Mesendoderm (in vitro differentiated cells): ENCODE measurements at regions not wholly inside any gene's neighbourhood (a gene's known extent, or its start where the extent isn't known, plus 50 kb on each side); places are given as distances from the start of the nearest gene placed in this dataset.

Experiments used
- DNase-seq: peaks from one replicate; pipeline ENCODE4 v3.0.0; 2013
- H2AK5ac ChIP-seq: 2 replicates; pipeline ENCODE4 v1.6.1; 2013; ENCODE audit warnings: low read length, inconsistent platforms
- H2BK120ac ChIP-seq: 2 replicates; pipeline ENCODE4 v1.6.1; 2013; ENCODE audit warnings: low read depth, mild to moderate bottlenecking, low read length, moderate library complexity, mixed read lengths
- H2BK15ac ChIP-seq: replicated peaks from 2 replicates; pipeline ENCODE4 v1.6.1; 2013; ENCODE audit warnings: low read depth, mild to moderate bottlenecking, moderate library complexity
- H2BK5ac ChIP-seq: 2 replicates; pipeline ENCODE4 v1.6.1; 2013; ENCODE audit warnings: low read length, inconsistent platforms
- H3K18ac ChIP-seq: 2 replicates; pipeline ENCODE4 v1.6.1; 2013; ENCODE audit warnings: mild to moderate bottlenecking, low read length, mixed read lengths
- H3K23ac ChIP-seq: one replicate; pipeline ENCODE4 v1.6.1; 2013; ENCODE audit warnings: low read length
- H3K27ac ChIP-seq: 2 replicates; pipeline ENCODE4 v1.5.1; 2013; ENCODE audit warnings: low read depth, mild to moderate bottlenecking, inconsistent platforms, low read length, moderate library complexity
- H3K27me3 ChIP-seq: 2 replicates; pipeline ENCODE4 v1.6.1; 2013; ENCODE audit warnings: low read length, control low read depth, mild to moderate bottlenecking, inconsistent platforms; ENCODE audit not compliant: insufficient read depth, poor library complexity
- H3K36me3 ChIP-seq: 2 replicates; pipeline ENCODE4 v1.6.1; 2013; ENCODE audit warnings: low read length, inconsistent platforms; ENCODE audit not compliant: control insufficient read depth, insufficient read depth
- H3K4ac ChIP-seq: one replicate; pipeline ENCODE4 v1.6.1; 2013; ENCODE audit warnings: low read depth, mild to moderate bottlenecking, low read length, moderate library complexity
- H3K4me1 ChIP-seq: 2 replicates; pipeline ENCODE4 v1.6.1; 2013; ENCODE audit warnings: low read depth, low read length, inconsistent platforms; ENCODE audit not compliant: control insufficient read depth
- H3K4me2 ChIP-seq: 2 replicates; pipeline ENCODE4 v1.6.1; 2013; ENCODE audit warnings: low read length
- H3K4me3 ChIP-seq: 2 replicates; pipeline ENCODE4 v1.5.1; 2013; ENCODE audit warnings: mild to moderate bottlenecking, low read length
- H3K56ac ChIP-seq: one replicate; pipeline ENCODE4 v1.6.1; 2013; ENCODE audit warnings: low read length
- H3K79me1 ChIP-seq: 2 replicates; pipeline ENCODE4 v1.6.1; 2013; ENCODE audit warnings: low read length, inconsistent platforms
- H3K79me2 ChIP-seq: 2 replicates; pipeline ENCODE4 v1.6.1; 2013; ENCODE audit warnings: mild to moderate bottlenecking, low read length; ENCODE audit not compliant: control insufficient read depth, insufficient read depth
- H3K9ac ChIP-seq: 2 replicates; pipeline ENCODE4 v1.6.1; 2013; ENCODE audit warnings: low read length, inconsistent platforms
- H4K5ac ChIP-seq: one replicate; pipeline ENCODE4 v1.6.1; 2013; ENCODE audit warnings: low read length
- H4K8ac ChIP-seq: one replicate; pipeline ENCODE4 v1.6.1; 2013; ENCODE audit warnings: low read depth, mild to moderate bottlenecking, control low read depth, low read length, moderate library complexity
- WGBS: extraction: QIAGEN DNeasy Blood & Tissue Kit; methylation state at CpG from one replicate; pipeline ENCODE4 v1.1.7; 2013; ENCODE audit warnings: low lambda C conversion rate, missing lambda C conversion rate; ENCODE audit not compliant: insufficient coverage; ENCODE audit errors: extremely low coverage; 5-methylcytosine and 5-hydroxymethylcytosine counted together

DNA sequence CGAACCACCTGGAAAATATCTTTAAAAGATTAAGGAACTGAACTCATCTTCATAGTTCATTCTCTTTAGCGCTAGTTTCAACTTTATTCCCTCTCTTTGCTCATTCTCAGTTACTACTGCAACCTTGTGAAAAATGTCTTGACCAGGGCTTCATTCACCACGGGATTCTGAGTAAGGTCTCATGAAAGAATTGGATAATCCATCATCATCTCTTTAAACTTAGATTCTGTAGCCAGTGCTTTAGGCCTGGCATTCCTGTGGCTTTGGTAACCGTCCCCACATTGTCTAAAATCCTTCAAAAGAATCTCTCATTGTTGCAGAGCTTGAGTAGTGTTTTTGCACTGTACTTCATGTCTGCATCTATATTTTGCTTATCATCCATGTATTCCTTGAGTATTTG lies 229.5 kb downstream of the ETAA1 start:
- Histone ChIP-seq H3K27ac (no peak overlapping the region), H4K8ac (no peak overlapping the region)
- no CpG with 5 or more reads among the region's 4 CpGs for WGBS

DNA sequence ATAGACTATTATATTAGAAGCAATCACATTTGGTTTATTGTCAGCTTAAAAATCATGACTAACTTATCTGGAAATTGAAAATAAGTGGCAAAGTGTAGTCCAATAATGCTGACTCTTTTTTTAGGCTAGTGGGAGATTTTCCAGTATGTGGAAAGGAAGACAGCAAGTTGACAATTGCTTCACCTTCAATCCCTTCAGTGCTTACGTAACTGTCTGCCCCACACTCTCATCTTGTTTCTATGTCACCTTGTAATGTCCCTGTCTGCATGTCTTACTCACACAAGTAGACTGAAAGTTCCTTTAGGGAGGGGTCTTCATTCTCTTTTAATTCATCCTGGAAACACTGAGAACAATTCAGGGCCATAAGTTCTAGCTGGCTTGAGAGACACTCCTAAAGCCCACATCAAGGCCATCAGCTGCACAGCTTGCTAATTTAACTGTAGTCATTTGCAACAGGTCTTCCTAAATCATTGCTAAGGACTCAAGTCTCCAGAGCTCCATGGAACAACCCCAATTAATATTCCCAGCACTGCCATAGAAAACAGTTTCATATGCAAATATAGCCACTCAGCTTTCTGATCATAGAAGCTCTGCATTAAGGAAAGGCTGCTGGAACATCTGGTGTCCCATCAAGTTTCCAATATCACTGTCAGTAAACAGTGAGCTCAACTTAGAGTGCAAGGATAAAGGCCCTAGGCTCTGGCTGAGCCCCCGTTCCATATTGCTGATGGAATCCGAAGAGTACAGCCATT lies 230.5 kb downstream of the ETAA1 start:
- no peaks in the 10 kb centered on the region for H3K79me2 ChIP-seq
- no peak overlapping the region for H3K4me2 ChIP-seq
- no peak for DNase-seq
- no peak overlapping the region for H2BK15ac ChIP-seq
- no peaks in the 10 kb centered on the region for H3K36me3 ChIP-seq
- H3K27ac ChIP-seq = no peak overlapping the region
- H3K27me3 ChIP-seq = no peaks in the 10 kb centered on the region
- no peak overlapping the region for H2BK120ac ChIP-seq
- H3K18ac ChIP-seq = no peak overlapping the region
- H4K8ac ChIP-seq = no peak overlapping the region
- no peak overlapping the region for H2BK5ac ChIP-seq
- no peak overlapping the region for H2AK5ac ChIP-seq
- H3K4me3 ChIP-seq = no peak overlapping the region
- no CpG with 5 or more reads among the region's 3 CpGs for WGBS
- H3K56ac ChIP-seq = no peak overlapping the region
- no peaks in the 10 kb centered on the region for H3K79me1 ChIP-seq
- H3K4me1 ChIP-seq = no peaks in the 10 kb centered on the region
- no peak overlapping the region for H3K23ac ChIP-seq
- no peak overlapping the region for H4K5ac ChIP-seq
- H3K4ac ChIP-seq = no peak overlapping the region
- H3K9ac ChIP-seq = no peak overlapping the region

More for the DNA sequence above, 229.5 kb downstream of the ETAA1 start:
- no peaks in the 10 kb centered on the region for H3K36me3 ChIP-seq
- no peak overlapping the region for H3K4me2 ChIP-seq
- no peak overlapping the region for H3K9ac ChIP-seq
- H2BK5ac ChIP-seq = no peak overlapping the region
- no peak overlapping the region for H3K23ac ChIP-seq
- no peak overlapping the region for H2BK15ac ChIP-seq
- no peak overlapping the region for H3K18ac ChIP-seq
- H3K79me2 ChIP-seq = no peaks in the 10 kb centered on the region
- H3K4me1 ChIP-seq = no peaks in the 10 kb centered on the region
- no peak overlapping the region for H3K56ac ChIP-seq
- H2AK5ac ChIP-seq = no peak overlapping the region
- no peak overlapping the region for H3K4me3 ChIP-seq
- H4K5ac ChIP-seq = no peak overlapping the region
- H3K27me3 ChIP-seq = no peaks in the 10 kb centered on the region
- DNase-seq = no peak
- H3K79me1 ChIP-seq = no peaks in the 10 kb centered on the region
- no peak overlapping the region for H3K4ac ChIP-seq
- H2BK120ac ChIP-seq = no peak overlapping the region

DNA sequence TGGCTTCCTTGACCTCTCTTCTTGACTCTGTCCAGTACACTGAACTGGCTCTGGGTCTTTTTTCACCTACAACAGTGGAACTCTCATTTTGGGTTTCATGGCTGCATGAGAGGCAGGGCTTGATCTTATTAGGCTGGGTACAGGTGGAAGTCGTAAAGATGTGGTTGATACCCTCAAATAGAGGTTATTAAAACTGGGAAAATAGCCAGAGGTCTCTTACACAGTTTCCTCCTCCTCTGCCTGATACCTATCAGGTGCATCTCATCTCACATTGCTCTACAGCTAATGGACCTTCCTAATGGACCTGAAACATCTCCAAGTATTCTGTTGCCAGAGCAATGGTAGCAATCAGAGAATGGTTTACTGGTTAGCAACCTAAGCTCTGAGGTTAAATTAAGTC lies 231.8 kb downstream of the ETAA1 start:
- H2BK5ac ChIP-seq = no peak overlapping the region

DNA sequence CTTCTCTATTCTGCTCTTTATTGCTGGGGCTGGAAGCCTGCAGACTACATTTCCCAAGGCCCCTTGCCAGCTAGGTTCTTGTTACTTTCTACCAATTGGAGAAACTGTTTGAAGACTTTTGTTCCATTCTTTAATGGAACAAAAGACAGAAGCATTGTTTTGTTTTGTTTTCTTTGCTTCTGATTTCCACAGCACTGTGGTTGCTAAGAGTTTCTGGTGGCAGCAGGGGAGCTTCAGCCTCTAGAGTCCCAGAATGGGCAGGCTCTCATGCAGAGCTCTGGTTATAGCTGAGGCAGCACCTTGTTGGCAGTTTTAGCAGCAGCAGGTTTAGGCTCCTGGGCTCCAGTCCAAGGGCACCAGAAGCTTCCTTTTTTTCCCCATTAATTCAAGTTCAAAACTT lies 234.3 kb downstream of the ETAA1 start:
- Histone ChIP-seq H2BK15ac (no peak overlapping the region), H2BK120ac (no peak overlapping the region), H3K4me2 (no peak overlapping the region), H3K27me3 (no peaks in the 10 kb centered on the region), H3K9ac (no peak overlapping the region), H2BK5ac (no peak overlapping the region), H3K79me2 (no peaks in the 10 kb centered on the region), H3K79me1 (no peaks in the 10 kb centered on the region), H3K4me3 (no peak overlapping the region), H3K36me3 (no peaks in the 10 kb centered on the region), H4K8ac (no peak overlapping the region), H3K56ac (no peak overlapping the region), H3K23ac (no peak overlapping the region), H3K18ac (no peak overlapping the region), H4K5ac (no peak overlapping the region), H3K4me1 (no peaks in the 10 kb centered on the region), H3K27ac (no peak overlapping the region), H2AK5ac (no peak overlapping the region), H3K4ac (no peak overlapping the region)
- no peak for DNase-seq

More for the DNA sequence above, 231.8 kb downstream of the ETAA1 start:
- H3K9ac ChIP-seq = no peak overlapping the region
- no peak overlapping the region for H3K4me2 ChIP-seq
- no peak overlapping the region for H4K8ac ChIP-seq
- no peak overlapping the region for H2BK15ac ChIP-seq
- no peak overlapping the region for H3K23ac ChIP-seq
- H3K36me3 ChIP-seq = no peaks in the 10 kb centered on the region
- no peak overlapping the region for H2BK120ac ChIP-seq
- no peak overlapping the region for H3K4me3 ChIP-seq
- no peaks in the 10 kb centered on the region for H3K27me3 ChIP-seq
- H3K18ac ChIP-seq = no peak overlapping the region
- no peak overlapping the region for H4K5ac ChIP-seq
- no peak overlapping the region for H3K4ac ChIP-seq
- no peak for DNase-seq
- no peak overlapping the region for H3K56ac ChIP-seq
- H3K79me2 ChIP-seq = no peaks in the 10 kb centered on the region
- H3K27ac ChIP-seq = no peak overlapping the region
- H2AK5ac ChIP-seq = no peak overlapping the region
- H3K79me1 ChIP-seq = no peaks in the 10 kb centered on the region
- no peaks in the 10 kb centered on the region for H3K4me1 ChIP-seq
- WGBS = no CpG with 5 or more reads among the region's 1 CpG

DNA sequence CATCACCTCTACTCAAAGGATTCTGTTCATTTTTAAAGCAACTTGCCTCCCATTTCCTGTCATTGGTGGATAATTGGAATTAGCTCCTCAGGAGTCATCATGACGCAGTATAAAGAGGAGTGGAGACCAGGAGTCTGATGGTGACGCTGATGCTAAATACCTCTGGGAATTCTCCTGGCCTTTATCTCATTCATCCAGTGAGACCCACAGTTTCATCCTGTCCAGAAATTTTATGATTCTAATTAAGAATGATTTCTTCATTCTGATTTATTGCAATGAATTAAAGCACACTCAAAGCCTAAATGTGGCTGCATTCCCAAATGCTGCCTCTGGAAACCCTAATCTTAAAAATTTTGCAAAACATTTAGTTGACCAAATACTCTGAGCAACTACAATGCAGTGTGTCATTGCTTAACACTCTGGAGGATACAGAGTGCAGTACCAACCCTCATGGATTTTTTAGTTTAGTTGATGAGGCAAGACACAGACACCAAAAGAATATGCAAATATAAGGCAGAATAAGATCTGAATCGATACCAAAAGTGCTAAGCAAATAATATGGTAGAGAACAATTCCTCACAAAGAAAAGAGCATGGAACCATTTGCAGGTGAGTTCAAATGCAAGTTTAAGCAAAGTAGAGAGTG lies 236.2 kb downstream of the ETAA1 start:
- Histone ChIP-seq H3K4ac (no peak overlapping the region), H2BK5ac (no peak overlapping the region), H3K18ac (no peak overlapping the region), H3K4me1 (no peaks in the 10 kb centered on the region), H3K23ac (no peak overlapping the region), H3K27ac (no peak overlapping the region), H3K4me3 (no peak overlapping the region), H3K56ac (no peak overlapping the region), H3K4me2 (no peak overlapping the region), H3K36me3 (no peaks in the 10 kb centered on the region), H2BK120ac (no peak overlapping the region), H3K9ac (no peak overlapping the region), H3K79me1 (no peaks in the 10 kb centered on the region), H2BK15ac (no peak overlapping the region), H3K79me2 (no peaks in the 10 kb centered on the region), H4K5ac (no peak overlapping the region), H2AK5ac (no peak overlapping the region), H4K8ac (no peak overlapping the region), H3K27me3 (no peaks in the 10 kb centered on the region)
- WGBS = no CpG with 5 or more reads among the region's 3 CpGs
- DNase-seq = no peak

DNA sequence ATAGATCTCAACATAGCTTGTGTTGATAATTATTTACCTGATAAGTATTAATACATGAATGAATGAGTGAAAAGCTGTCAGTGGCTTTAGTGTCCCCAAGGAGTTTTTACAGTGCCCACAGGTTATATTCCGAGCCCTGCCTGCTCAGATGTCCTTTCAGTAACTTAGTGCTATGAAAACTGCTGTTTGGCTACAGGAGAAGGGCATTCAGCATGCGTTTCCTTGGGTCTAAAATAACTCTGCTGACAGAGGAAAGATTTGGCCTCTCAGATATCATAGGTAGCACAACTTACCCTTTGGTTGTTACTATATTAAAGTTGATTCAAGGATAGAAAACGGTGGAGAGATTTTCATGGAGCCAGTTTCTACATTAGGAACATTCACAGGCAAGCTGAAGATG lies 241.0 kb downstream of the ETAA1 start:
- H3K79me2 ChIP-seq = no peaks in the 10 kb centered on the region
- no peaks in the 10 kb centered on the region for H3K79me1 ChIP-seq
- no CpG with 5 or more reads among the region's 3 CpGs for WGBS
- H3K27ac ChIP-seq = no peak overlapping the region
- H3K4me2 ChIP-seq = no peak overlapping the region
- H3K18ac ChIP-seq = no peak overlapping the region
- H2BK15ac ChIP-seq = no peak overlapping the region
- no peak overlapping the region for H3K4ac ChIP-seq
- no peak overlapping the region for H4K8ac ChIP-seq
- no peaks in the 10 kb centered on the region for H3K36me3 ChIP-seq
- no peak overlapping the region for H3K23ac ChIP-seq
- no peak overlapping the region for H2BK120ac ChIP-seq
- no peak overlapping the region for H3K9ac ChIP-seq
- H2AK5ac ChIP-seq = no peak overlapping the region
- DNase-seq = no peak
- H3K56ac ChIP-seq = no peak overlapping the region
- H2BK5ac ChIP-seq = no peak overlapping the region
- no peak overlapping the region for H3K4me3 ChIP-seq
- H3K27me3 ChIP-seq = no peaks in the 10 kb centered on the region
- no peak overlapping the region for H4K5ac ChIP-seq
- H3K4me1 ChIP-seq = no peaks in the 10 kb centered on the region
